Neural crest cell (in vitro differentiated cells): ENCODE measurements at regions not wholly inside any gene's neighbourhood (a gene's known extent, or its start where the extent isn't known, plus 50 kb on each side); places are given as distances from the start of the nearest gene placed in this dataset.

Experiments used
- DNase-seq: peaks from one replicate; pipeline ENCODE4 v3.0.0; 2021; ENCODE audit warnings: low read depth, mixed read lengths, low spot score
- H3K27ac Mint-ChIP-seq: one replicate; pipeline ENCODE4 v1.8.0; 2021; ENCODE audit warnings: mild to moderate bottlenecking, mixed read lengths; ENCODE audit not compliant: unreplicated experiment
- H3K27me3 Mint-ChIP-seq: 2 replicates; pipeline ENCODE4 v1.8.0; 2021; ENCODE audit warnings: low read depth, mild to moderate bottlenecking, mixed read lengths
- H3K36me3 Mint-ChIP-seq: 2 replicates; pipeline ENCODE4 v1.8.0; 2021; ENCODE audit warnings: low read depth, mild to moderate bottlenecking, mixed read lengths
- H3K4me1 Mint-ChIP-seq: 2 replicates; pipeline ENCODE4 v1.8.0; 2021; ENCODE audit warnings: mixed read lengths
- H3K4me3 Mint-ChIP-seq: one replicate; pipeline ENCODE4 v1.8.0; 2021; ENCODE audit warnings: mild to moderate bottlenecking, mixed read lengths
- H3K9me3 Mint-ChIP-seq: 2 replicates; pipeline ENCODE4 v1.8.0; 2021; ENCODE audit warnings: mixed read lengths
- CTCF ChIP-seq: fragments of 200-600 bp; sonication (generic); conservative IDR thresholded peaks from 2 replicates; pipeline ENCODE4 v1.5.0; 2021; ENCODE audit warnings: antibody characterized with exemption, mild to moderate bottlenecking

- peaks cover 11% of the 10 kb centered on the region for H3K36me3 Mint-ChIP-seq
- TF ChIP-seq CTCF, result no peak
- peaks cover 4% of the 10 kb centered on the region for H3K4me1 Mint-ChIP-seq
- DNase-seq, result no peak
- H3K27ac Mint-ChIP-seq, result no peak overlapping the region
- peaks cover 7% of the 10 kb centered on the region for H3K9me3 Mint-ChIP-seq
- H3K4me3 Mint-ChIP-seq, result no peak overlapping the region
- H3K27me3 Mint-ChIP-seq, result no peaks in the 10 kb centered on the region
Measured at GRCh38 chr11:92322225-92322624, 97.6 kb downstream of the FAT3 start.

DNA sequence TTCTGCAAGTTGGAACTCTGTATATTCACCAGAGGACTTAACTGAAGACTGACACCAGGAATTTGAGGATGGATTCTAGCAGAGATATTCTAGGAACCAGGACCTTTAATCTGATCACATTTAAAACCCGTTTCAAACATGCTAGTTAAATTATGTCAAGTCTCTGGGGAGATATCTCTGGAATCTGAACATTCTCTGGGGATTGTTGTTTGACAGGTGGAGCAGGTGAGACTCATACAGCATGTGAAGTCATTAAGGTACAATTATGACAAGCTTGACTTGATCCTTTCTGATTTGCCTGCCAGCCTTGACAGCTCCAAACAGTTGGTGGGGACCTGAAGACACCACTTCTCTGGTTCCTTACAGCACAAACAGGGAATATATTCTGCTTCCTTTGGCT is 100.3 kb downstream of the FAT3 start:
- Mint-ChIP-seq H3K27me3 (no peaks in the 10 kb centered on the region), H3K27ac (no peak overlapping the region), H3K9me3 (peaks cover 9% of the 10 kb centered on the region), H3K4me1 (peaks cover 11% of the 10 kb centered on the region), H3K36me3 (peaks cover 11% of the 10 kb centered on the region), H3K4me3 (no peak overlapping the region)
- TF ChIP-seq CTCF, result no peak
- DNase-seq, result no peak

- Mint-ChIP-seq H3K9me3 (peaks cover 9% of the 10 kb centered on the region), H3K4me3 (no peak overlapping the region), H3K27me3 (no peaks in the 10 kb centered on the region), H3K4me1 (peaks cover 16% of the 10 kb centered on the region), H3K27ac (no peak overlapping the region), H3K36me3 (peaks cover 11% of the 10 kb centered on the region)
- TF ChIP-seq CTCF, result no peak
- DNase-seq, result no peak
Measured at GRCh38 chr11:92325416-92325815, 100.8 kb downstream of the FAT3 start.

GRCh38 chr11:92329137-92329536 is 104.5 kb downstream of the FAT3 start:
- Mint-ChIP-seq H3K4me1 (peaks cover 39% of the 10 kb centered on the region), H3K9me3 (peaks cover 2% of the 10 kb centered on the region), H3K36me3 (peaks cover 2% of the 10 kb centered on the region), H3K27ac (no peak overlapping the region), H3K4me3 (no peak overlapping the region), H3K27me3 (no peaks in the 10 kb centered on the region)
- no peak for TF ChIP-seq CTCF
- no peak for DNase-seq

DNA sequence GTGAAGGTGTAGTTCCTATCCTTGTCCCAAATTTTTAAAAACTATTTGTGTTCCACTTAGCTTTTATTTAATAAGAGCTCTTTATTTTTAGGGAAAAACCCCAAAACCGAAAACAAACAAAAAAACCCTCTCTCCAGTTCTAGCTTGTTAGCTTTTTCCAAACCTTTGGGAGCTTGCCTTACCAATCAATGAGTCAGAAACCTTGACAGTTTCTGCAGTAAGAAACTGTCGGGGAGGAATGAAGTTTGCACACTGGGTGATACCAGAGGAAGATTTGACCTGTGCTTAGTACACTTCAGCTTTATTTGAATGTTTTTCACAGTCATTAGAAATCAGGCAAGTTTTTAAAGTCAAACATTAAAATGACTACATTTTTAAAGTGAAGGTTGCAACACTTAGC is 105.0 kb downstream of the FAT3 start:
- DNase-seq, result no peak
- peak overlapping the region; percentile 36 for H3K4me3 Mint-ChIP-seq
- no peaks in the 10 kb centered on the region for H3K36me3 Mint-ChIP-seq
- H3K4me1 Mint-ChIP-seq, result peaks cover 39% of the 10 kb centered on the region
- H3K27me3 Mint-ChIP-seq, result no peaks in the 10 kb centered on the region
- no peak for TF ChIP-seq CTCF
- H3K9me3 Mint-ChIP-seq, result peaks cover 2% of the 10 kb centered on the region
- H3K27ac Mint-ChIP-seq, result peak overlapping the region; percentile 69

DNA sequence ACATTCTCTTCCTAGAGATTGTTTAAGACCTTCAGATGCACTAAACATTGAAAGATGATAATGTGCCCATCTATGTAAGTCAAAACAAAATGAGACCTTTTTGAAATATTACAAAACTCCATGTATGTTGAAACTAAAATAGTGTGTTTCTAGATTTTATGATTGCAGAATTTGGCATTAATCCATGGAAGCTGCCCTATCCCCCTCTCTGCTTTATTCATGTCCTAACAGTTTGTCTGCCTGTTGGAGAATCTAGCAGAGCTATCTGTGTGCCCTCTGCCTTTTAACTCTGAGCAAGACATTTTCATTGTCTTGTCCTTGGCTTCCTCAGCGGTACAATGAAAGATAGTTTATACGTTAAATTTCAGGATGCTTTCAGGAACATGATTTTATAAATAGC is 105.5 kb downstream of the FAT3 start:
- Mint-ChIP-seq H3K4me1 (peaks cover 39% of the 10 kb centered on the region), H3K27me3 (no peaks in the 10 kb centered on the region), H3K9me3 (peaks cover 2% of the 10 kb centered on the region), H3K36me3 (no peaks in the 10 kb centered on the region), H3K4me3 (no peak overlapping the region), H3K27ac (peak overlapping the region; percentile 60)
- no peak for DNase-seq
- no peak for TF ChIP-seq CTCF
